HEK293T (cell line): ENCODE measurements at regions not wholly inside any gene's neighbourhood (a gene's known extent, or its start where the extent isn't known, plus 50 kb on each side); places are given as distances from the start of the nearest gene placed in this dataset.
"Not testable (repeated sequence)": the region's sequence is repeated elsewhere in the genome, so short reads cannot be mapped to it uniquely, and the experiment has no call there.

Experiments used
- CTCF ChIA-PET: fragments of 350-600 bp; formaldehyde crosslinking; extraction: SDS; loops from one replicate; lab custom pipeline; 2021; ENCODE audit warnings: antibody characterized with exemption, inconsistent platforms; lab: Yijun Ruan, JAX
- POLR2A ChIA-PET: fragments of 350-600 bp; formaldehyde crosslinking; extraction: SDS; loops from one replicate; lab custom pipeline; 2020; ENCODE audit warnings: antibody characterized with exemption, inconsistent platforms; lab: Yijun Ruan, JAX
- DNase-seq: peaks from one replicate; pipeline ENCODE4 v3.0.0; 2012; ENCODE audit warnings: mixed read lengths; ENCODE audit errors: extremely low spot score
- ARNT ChIP-seq: fragments of 450-650 bp; IDR thresholded peaks from 2 replicates; pipeline ENCODE4 v1.6.1; 2017; ENCODE audit warnings: mild to moderate bottlenecking
- BHLHE40 ChIP-seq: fragments of 450-650 bp; IDR thresholded peaks from 2 replicates; pipeline ENCODE4 v1.6.1; 2016; ENCODE audit warnings: mild to moderate bottlenecking, moderate library complexity, borderline replicate concordance
- CTBP1 ChIP-seq: fragments of 450-650 bp; IDR thresholded peaks from 2 replicates; pipeline ENCODE4 v1.6.1; 2016; ENCODE audit warnings: borderline replicate concordance
- ELF4 ChIP-seq: fragments of 450-650 bp; IDR thresholded peaks from 2 replicates; pipeline ENCODE4 v1.6.1; 2017; ENCODE audit warnings: antibody characterized with exemption
- FOXA1 ChIP-seq: fragments of 450-650 bp; IDR thresholded peaks from 2 replicates; pipeline ENCODE4 v1.6.1; 2016; ENCODE audit warnings: mild to moderate bottlenecking
- FOXK2 ChIP-seq: fragments of 450-650 bp; IDR thresholded peaks from 2 replicates; pipeline ENCODE4 v1.6.1; 2016; ENCODE audit warnings: mild to moderate bottlenecking
- FOXM1 ChIP-seq: fragments of 450-650 bp; IDR thresholded peaks from 2 replicates; pipeline ENCODE4 v1.6.1; 2017; ENCODE audit warnings: mild to moderate bottlenecking, borderline replicate concordance
- HDGF ChIP-seq: fragments of 450-650 bp; IDR thresholded peaks from 2 replicates; pipeline ENCODE4 v1.6.1; 2017; ENCODE audit warnings: antibody characterized with exemption, borderline replicate concordance
- L3MBTL2 ChIP-seq: fragments of 450-650 bp; conservative IDR thresholded peaks from 2 replicates; pipeline ENCODE4 v1.6.1; 2016; ENCODE audit warnings: mild to moderate bottlenecking
- LEF1 ChIP-seq: fragments of 450-650 bp; IDR thresholded peaks from 2 replicates; pipeline ENCODE4 v1.6.1; 2017; ENCODE audit warnings: mild to moderate bottlenecking, borderline replicate concordance
- NFRKB ChIP-seq: fragments of 450-650 bp; IDR thresholded peaks from 2 replicates; pipeline ENCODE4 v1.6.1; 2016; ENCODE audit warnings: mild to moderate bottlenecking, moderate library complexity
- SP1 ChIP-seq: fragments of 450-650 bp; IDR thresholded peaks from 2 replicates; pipeline ENCODE4 v1.6.1; 2017
- SUZ12 ChIP-seq: fragments of 450-650 bp; IDR thresholded peaks from 2 replicates; pipeline ENCODE4 v1.6.1; 2016; ENCODE audit warnings: mild to moderate bottlenecking
- TARDBP ChIP-seq: fragments of 450-650 bp; IDR thresholded peaks from 2 replicates; pipeline ENCODE4 v1.6.1; 2016
- ZNF384 ChIP-seq: fragments of 450-650 bp; IDR thresholded peaks from 2 replicates; pipeline ENCODE4 v1.6.1; 2016
- TF ChIP-seq, protein P1 (sequence below): fragments of 450-650 bp; IDR thresholded peaks from 2 replicates; pipeline ENCODE4 v1.6.1; 2016

GRCh38 chr2:192558637-192559036, 363.9 kb upstream of the TMEFF2 start:
- ChIA-PET CTCF (no interaction called here), POLR2A (no interaction called here)
- no peak for DNase-seq
- TF ChIP-seq HDGF = no peak
- TF ChIP-seq L3MBTL2 = no peak
- TF ChIP-seq FOXM1 = no peak
- TF ChIP-seq TARDBP = no peak
- no peak for TF ChIP-seq FOXK2
- TF ChIP-seq SUZ12 = no peak
- no peak for TF ChIP-seq ARNT
- no peak for TF ChIP-seq ZNF384
- TF ChIP-seq, protein P1, sequence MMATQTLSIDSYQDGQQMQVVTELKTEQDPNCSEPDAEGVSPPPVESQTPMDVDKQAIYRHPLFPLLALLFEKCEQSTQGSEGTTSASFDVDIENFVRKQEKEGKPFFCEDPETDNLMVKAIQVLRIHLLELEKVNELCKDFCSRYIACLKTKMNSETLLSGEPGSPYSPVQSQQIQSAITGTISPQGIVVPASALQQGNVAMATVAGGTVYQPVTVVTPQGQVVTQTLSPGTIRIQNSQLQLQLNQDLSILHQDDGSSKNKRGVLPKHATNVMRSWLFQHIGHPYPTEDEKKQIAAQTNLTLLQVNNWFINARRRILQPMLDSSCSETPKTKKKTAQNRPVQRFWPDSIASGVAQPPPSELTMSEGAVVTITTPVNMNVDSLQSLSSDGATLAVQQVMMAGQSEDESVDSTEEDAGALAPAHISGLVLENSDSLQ = no peak
- no peak for TF ChIP-seq FOXA1
- TF ChIP-seq BHLHE40 = no peak
- no peak for TF ChIP-seq SP1
- no peak for TF ChIP-seq LEF1
- TF ChIP-seq CTBP1 = no peak
- TF ChIP-seq NFRKB = no peak
- no peak for TF ChIP-seq ELF4

GRCh38 chr2:192555740-192556139, 361.0 kb upstream of the TMEFF2 start:
- DNase-seq = no peak
- ChIA-PET POLR2A (no interaction called here), CTCF (no interaction called here)
- no peak for TF ChIP-seq HDGF
- no peak for TF ChIP-seq ELF4
- TF ChIP-seq ARNT = no peak
- TF ChIP-seq SUZ12 = no peak
- no peak for TF ChIP-seq FOXA1
- TF ChIP-seq FOXM1 = no peak
- no peak for TF ChIP-seq SP1

- ChIA-PET CTCF (no interaction called here), POLR2A (no interaction called here)
- DNase-seq = no peak
- TF ChIP-seq NFRKB = no peak
- TF ChIP-seq ELF4 = no peak
- TF ChIP-seq, protein P1 = no peak
- no peak for TF ChIP-seq SP1
- no peak for TF ChIP-seq HDGF
- no peak for TF ChIP-seq FOXM1
- TF ChIP-seq ARNT = no peak
- TF ChIP-seq CTBP1 = no peak
- no peak for TF ChIP-seq BHLHE40
- no peak for TF ChIP-seq LEF1
- no peak for TF ChIP-seq TARDBP
- TF ChIP-seq L3MBTL2 = no peak
- no peak for TF ChIP-seq SUZ12
- TF ChIP-seq ZNF384 = no peak
- no peak for TF ChIP-seq FOXA1
- TF ChIP-seq FOXK2 = no peak
These were observed 357.0 kb upstream of the TMEFF2 start for GRCh38 chr2:192551760-192552159.

DNA sequence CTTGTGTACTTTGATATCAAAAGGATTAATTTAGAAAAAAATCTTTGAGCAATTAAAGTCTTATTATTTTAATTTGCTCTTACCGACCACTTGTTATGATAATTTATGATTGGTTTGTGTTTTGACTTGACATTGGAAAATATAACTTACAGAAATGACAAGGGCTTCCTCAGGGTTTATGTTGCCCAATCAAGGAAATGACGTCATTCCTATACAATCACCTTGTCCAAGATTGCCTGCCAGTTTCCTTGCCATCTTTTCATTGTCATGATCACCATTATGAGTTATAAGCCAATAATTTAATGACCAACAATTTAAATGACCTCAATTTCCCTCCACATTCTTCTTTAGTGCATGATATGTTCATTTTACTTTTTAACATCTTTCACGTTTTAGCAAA, 351.8 kb upstream of the TMEFF2 start:
- CTCF ChIA-PET = no interaction called here
- TF ChIP-seq NFRKB (no peak), ARNT (no peak), TARDBP (no peak), ZNF384 (no peak), SUZ12 (no peak), BHLHE40 (no peak), CTBP1 (no peak), FOXA1 (no peak), FOXM1 (no peak), FOXK2 (no peak), LEF1 (no peak), L3MBTL2 (no peak), SP1 (no peak), HDGF (no peak), ELF4 (no peak)
- TF ChIP-seq, protein P1 = no peak
- DNase-seq = no peak
- POLR2A ChIA-PET = no interaction called here

DNA sequence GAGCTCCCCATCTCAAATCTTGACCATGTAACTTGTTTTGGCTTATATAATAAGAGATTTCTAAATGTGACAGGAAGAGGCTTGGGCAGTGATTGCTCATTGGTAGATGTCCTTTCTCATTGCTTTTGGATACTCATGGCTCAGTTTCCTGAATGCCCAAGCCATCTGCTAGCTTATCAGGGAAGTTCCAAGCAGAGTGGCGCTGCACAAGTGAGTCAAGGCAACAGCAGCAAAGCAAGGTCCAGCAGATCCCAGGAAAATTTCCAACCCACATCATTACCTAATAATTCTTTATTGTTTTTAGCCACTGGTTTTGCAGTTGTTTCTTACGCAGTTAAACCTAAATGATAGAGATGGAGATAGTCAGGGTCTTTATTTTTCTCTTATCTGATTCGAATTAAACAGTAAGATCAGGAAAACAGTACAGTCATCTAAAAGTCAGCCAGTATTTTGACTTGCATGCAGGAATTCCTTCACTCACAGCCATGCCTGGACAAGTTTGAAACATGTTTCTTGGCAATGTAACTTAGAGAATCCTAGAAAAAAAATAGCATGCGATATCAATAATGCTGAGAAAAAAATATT, 349.7 kb upstream of the TMEFF2 start:
- CTCF ChIA-PET = no interaction called here
- DNase-seq = no peak
- POLR2A ChIA-PET = no interaction called here
- TF ChIP-seq L3MBTL2 (no peak), TARDBP (no peak)

GRCh38 chr2:192542148-192543066, 347.7 kb upstream of the TMEFF2 start:
- POLR2A ChIA-PET, DNase-seq: not testable (repeated sequence)
- CTCF ChIA-PET = interaction anchor here (0.6 kb wide), 1 partner anchor 361 kb away, joined by 7 read pairs; no protein-coding TSS in a partner anchor
